Hepatocyte (in vitro differentiated cells): ENCODE measurements at regions not wholly inside any gene's neighbourhood (a gene's known extent, or its start where the extent isn't known, plus 50 kb on each side); places are given as distances from the start of the nearest gene placed in this dataset.

Experiments
- DNase-seq: peaks from one replicate; pipeline ENCODE4 v3.0.0-alpha.2; 2016; ENCODE audit warnings: low spot score
- H2AFZ ChIP-seq: fragments of 200-600 bp; sonication (generic); 2 replicates; pipeline ENCODE4 v1.6.0; 2016; ENCODE audit warnings: antibody characterized with exemption, mild to moderate bottlenecking
- H3K27ac ChIP-seq: fragments of 200-600 bp; sonication (generic); 2 replicates; pipeline ENCODE4 v1.5.1; 2016; ENCODE audit warnings: mild to moderate bottlenecking
- H3K27me3 ChIP-seq: fragments of 200-600 bp; sonication (generic); 2 replicates; pipeline ENCODE4 v1.6.1; 2016
- H3K36me3 ChIP-seq: fragments of 200-600 bp; sonication (generic); replicated peaks from 2 replicates; pipeline ENCODE4 v1.5.1; 2016; ENCODE audit warnings: low read depth; ENCODE audit not compliant: insufficient read depth
- H3K4me1 ChIP-seq: fragments of 200-600 bp; sonication (generic); 2 replicates; pipeline ENCODE4 v1.5.1; 2016; ENCODE audit warnings: mild to moderate bottlenecking, moderate library complexity; ENCODE audit not compliant: insufficient read depth
- H3K4me2 ChIP-seq: fragments of 200-600 bp; sonication (generic); 2 replicates; pipeline ENCODE4 v1.6.0; 2016
- H3K4me3 ChIP-seq: fragments of 200-600 bp; sonication (generic); 2 replicates; pipeline ENCODE4 v1.5.1; 2016; ENCODE audit warnings: mild to moderate bottlenecking
- H3K79me2 ChIP-seq: fragments of 200-600 bp; sonication (generic); 2 replicates; pipeline ENCODE4 v1.6.0; 2017; ENCODE audit warnings: mild to moderate bottlenecking
- H3K9me2 ChIP-seq: fragments of 200-600 bp; sonication (generic); replicated peaks from 2 replicates; pipeline ENCODE4 v1.6.0; 2017; ENCODE audit warnings: mild to moderate bottlenecking; ENCODE audit not compliant: insufficient read depth
- H3K9me3 ChIP-seq: fragments of 200-600 bp; sonication (generic); 2 replicates; pipeline ENCODE4 v1.5.1; 2016; ENCODE audit warnings: low read depth, mild to moderate bottlenecking
- H4K20me1 ChIP-seq: fragments of 200-600 bp; sonication (generic); 2 replicates; pipeline ENCODE4 v1.6.0; 2016; ENCODE audit warnings: mild to moderate bottlenecking; ENCODE audit not compliant: insufficient read depth, poor library complexity, severe bottlenecking
- CTCF ChIP-seq: fragments of 200-600 bp; sonication (generic); IDR thresholded peaks from 2 replicates; pipeline ENCODE4 v1.5.1; 2016; ENCODE audit warnings: antibody characterized with exemption, mild to moderate bottlenecking; ENCODE audit not compliant: poor library complexity
- EZH2 ChIP-seq: fragments of 200-600 bp; sonication (generic); IDR thresholded peaks from 2 replicates; pipeline ENCODE4 v1.6.1; 2016; ENCODE audit warnings: antibody characterized with exemption, mild to moderate bottlenecking, borderline replicate concordance
- EZH2phosphoT487 ChIP-seq: fragments of 200-600 bp; sonication (generic); IDR thresholded peaks from one replicate; pipeline ENCODE4 v1.6.1; 2018; ENCODE audit warnings: antibody characterized with exemption, mild to moderate bottlenecking, low read depth, moderate library complexity; ENCODE audit not compliant: unreplicated experiment, severe bottlenecking
- WGBS: methylation state at CpG from one replicate; pipeline ENCODE4 v1.1.6; 2016; ENCODE audit warnings: low lambda C conversion rate; ENCODE audit errors: missing lambda C conversion rate; 5-methylcytosine and 5-hydroxymethylcytosine counted together

- H3K36me3 ChIP-seq, result no peaks in the 10 kb centered on the region
- H3K27ac ChIP-seq, result no peak overlapping the region
- no peak overlapping the region for H2AFZ ChIP-seq
- DNase-seq, result no peak
- H3K9me3 ChIP-seq, result no peaks in the 10 kb centered on the region
- WGBS, result over 99% methylated on average over 10 of the region's 14 CpGs
- no peaks in the 10 kb centered on the region for H3K9me2 ChIP-seq
- no peaks in the 10 kb centered on the region for H3K27me3 ChIP-seq
- TF ChIP-seq EZH2, result no peak
- TF ChIP-seq CTCF, result no peak
- no peak for TF ChIP-seq EZH2phosphoT487
- H3K4me2 ChIP-seq, result no peak overlapping the region
- H3K79me2 ChIP-seq, result no peaks in the 10 kb centered on the region
- H4K20me1 ChIP-seq, result no peaks in the 10 kb centered on the region
- no peak overlapping the region for H3K4me3 ChIP-seq
- H3K4me1 ChIP-seq, result no peaks in the 10 kb centered on the region
Measured at GRCh38 chr1:80053613-80054012, 1047.1 kb upstream of the ADGRL4 start.

- Histone ChIP-seq H3K9me3 (no peaks in the 10 kb centered on the region), H3K4me3 (no peak overlapping the region), H3K79me2 (no peaks in the 10 kb centered on the region), H3K4me1 (no peaks in the 10 kb centered on the region), H3K27ac (no peak overlapping the region), H3K27me3 (no peaks in the 10 kb centered on the region), H2AFZ (no peak overlapping the region), H3K9me2 (no peaks in the 10 kb centered on the region), H3K4me2 (no peak overlapping the region), H3K36me3 (no peaks in the 10 kb centered on the region), H4K20me1 (no peaks in the 10 kb centered on the region)
- no peak for DNase-seq
- TF ChIP-seq EZH2 (no peak), EZH2phosphoT487 (no peak), CTCF (no peak)
- 98% methylated on average over 14 of the region's 14 CpGs for WGBS
Measured at GRCh38 chr1:80050523-80050922, 1044.0 kb upstream of the ADGRL4 start.

- WGBS, result 97% methylated on average over 15 of the region's 15 CpGs
- no peaks in the 10 kb centered on the region for H3K9me3 ChIP-seq
Measured at GRCh38 chr1:80050085-80050484, 1043.6 kb upstream of the ADGRL4 start.

More at GRCh38 chr1:80050085-80050484, 1043.6 kb upstream of the ADGRL4 start:
- no peak for DNase-seq
- H3K9me2 ChIP-seq, result no peaks in the 10 kb centered on the region
- no peaks in the 10 kb centered on the region for H3K36me3 ChIP-seq
- H3K4me1 ChIP-seq, result no peaks in the 10 kb centered on the region
- no peak overlapping the region for H3K4me2 ChIP-seq
- no peaks in the 10 kb centered on the region for H3K27me3 ChIP-seq
- no peak overlapping the region for H3K4me3 ChIP-seq
- no peaks in the 10 kb centered on the region for H3K79me2 ChIP-seq
- H4K20me1 ChIP-seq, result no peaks in the 10 kb centered on the region
- H2AFZ ChIP-seq, result no peak overlapping the region
- no peak overlapping the region for H3K27ac ChIP-seq
- TF ChIP-seq EZH2phosphoT487 (no peak), CTCF (no peak), EZH2 (no peak)
